Loucy (cell line): ENCODE measurements at regions not wholly inside any gene's neighbourhood (a gene's known extent, or its start where the extent isn't known, plus 50 kb on each side); places are given as distances from the start of the nearest gene placed in this dataset.

Experiments used
- CTCF ChIP-seq: fragments of 200-600 bp; sonication (generic); conservative IDR thresholded peaks from 2 replicates; pipeline ENCODE4 v1.5.1; 2014; ENCODE audit warnings: mild to moderate bottlenecking, antibody characterized with exemption, low read length
- EZH2phosphoT487 ChIP-seq: fragments of 200-600 bp; IDR thresholded peaks from 2 replicates; pipeline ENCODE4 v1.6.1; 2018; ENCODE audit warnings: antibody characterized with exemption, mild to moderate bottlenecking, moderate library complexity, borderline replicate concordance

- TF ChIP-seq CTCF = no peak
- TF ChIP-seq EZH2phosphoT487 = no peak
Observed at GRCh38 chr6:57822896-57823358, 505.5 kb downstream of the PRIM2 start.
